Trophoblast cell (in vitro differentiated cells and primary cell): ENCODE measurements at regions not wholly inside any gene's neighbourhood (a gene's known extent, or its start where the extent isn't known, plus 50 kb on each side); places are given as distances from the start of the nearest gene placed in this dataset.

ENCODE experiments used
- DNase-seq, 2 donors: peaks; one replicate each; pipeline ENCODE4 v3.0.0-alpha.2; 2016
- H2AFZ ChIP-seq: 2 replicates; pipeline ENCODE4 v1.6.1; 2013; ENCODE audit warnings: low read length, moderate library complexity, mild to moderate bottlenecking; ENCODE audit not compliant: insufficient read depth, poor library complexity
- H2AK5ac ChIP-seq: 2 replicates; pipeline ENCODE4 v1.6.1; 2013; ENCODE audit warnings: mild to moderate bottlenecking, low read length
- H2BK120ac ChIP-seq: 2 replicates; pipeline ENCODE4 v1.6.1; 2013; ENCODE audit warnings: low read length, mild to moderate bottlenecking, moderate library complexity; ENCODE audit not compliant: insufficient read depth, poor library complexity
- H2BK12ac ChIP-seq: 2 replicates; pipeline ENCODE4 v1.6.1; 2013; ENCODE audit warnings: mild to moderate bottlenecking, low read length, moderate library complexity
- H2BK5ac ChIP-seq: 2 replicates; pipeline ENCODE4 v1.6.1; 2013; ENCODE audit warnings: low read length, low read depth, moderate library complexity, mild to moderate bottlenecking; ENCODE audit not compliant: poor library complexity
- H3K14ac ChIP-seq: 2 replicates; pipeline ENCODE4 v1.6.1; 2013; ENCODE audit warnings: mild to moderate bottlenecking, low read length
- H3K18ac ChIP-seq: 2 replicates; pipeline ENCODE4 v1.6.1; 2013; ENCODE audit warnings: mild to moderate bottlenecking, low read length
- H3K23ac ChIP-seq: 2 replicates; pipeline ENCODE4 v1.6.1; 2013; ENCODE audit warnings: low read length
- H3K27ac ChIP-seq: 2 replicates; pipeline ENCODE4 v1.5.1; 2013; ENCODE audit warnings: low read depth, mild to moderate bottlenecking, inconsistent platforms, low read length, moderate library complexity
- H3K27me3 ChIP-seq: 2 replicates; pipeline ENCODE4 v1.6.1; 2013; ENCODE audit warnings: inconsistent platforms, mild to moderate bottlenecking, low read length, moderate library complexity; ENCODE audit not compliant: insufficient read depth
- H3K36me3 ChIP-seq, 2 experiments: 1 replicate in 1 of 2; 2 replicates in 1 of 2; pipeline ENCODE4 v1.6.1; 2013; ENCODE audit warnings: low read length in 2 of 2, mild to moderate bottlenecking in 2 of 2, moderate library complexity in 1 of 2; ENCODE audit not compliant: insufficient read depth in 2 of 2, control insufficient read depth in 1 of 2
- H3K4ac ChIP-seq: 2 replicates; pipeline ENCODE4 v1.6.1; 2013; ENCODE audit warnings: low read depth, mild to moderate bottlenecking, low read length, moderate library complexity
- H3K4me1 ChIP-seq, 2 experiments: 1 replicate in 1 of 2; 2 replicates in 1 of 2; pipeline ENCODE4 v1.6.1; 2013; ENCODE audit warnings: low read length in 2 of 2, mild to moderate bottlenecking in 2 of 2, moderate library complexity in 1 of 2; ENCODE audit not compliant: insufficient read depth in 2 of 2, control insufficient read depth in 1 of 2
- H3K4me2 ChIP-seq: 2 replicates; pipeline ENCODE4 v1.6.1; 2013; ENCODE audit warnings: inconsistent platforms, mild to moderate bottlenecking, low read length, moderate library complexity
- H3K4me3 ChIP-seq: 2 replicates; pipeline ENCODE4 v1.5.1; 2013; ENCODE audit warnings: mild to moderate bottlenecking, low read depth, low read length, inconsistent platforms
- H3K79me1 ChIP-seq: one replicate; pipeline ENCODE4 v1.6.1; 2013; ENCODE audit warnings: low read length
- H3K79me2 ChIP-seq: 2 replicates; pipeline ENCODE4 v1.6.1; 2013; ENCODE audit warnings: low read length, mild to moderate bottlenecking; ENCODE audit not compliant: control insufficient read depth, insufficient read depth, poor library complexity
- H3K9ac ChIP-seq: 2 replicates; pipeline ENCODE4 v1.6.1; 2013; ENCODE audit warnings: mild to moderate bottlenecking, low read length
- H3K9me3 ChIP-seq: 2 replicates; pipeline ENCODE4 v1.6.1; 2013; ENCODE audit warnings: low read depth, mild to moderate bottlenecking, control low read depth, inconsistent platforms, low read length; ENCODE audit not compliant: insufficient read depth
- H4K12ac ChIP-seq: 2 replicates; pipeline ENCODE4 v1.6.1; 2013; ENCODE audit warnings: low read depth, mild to moderate bottlenecking, low read length, moderate library complexity
- H4K8ac ChIP-seq: 2 replicates; pipeline ENCODE4 v1.6.1; 2013; ENCODE audit warnings: low read depth, mild to moderate bottlenecking, low read length, moderate library complexity
- H4K91ac ChIP-seq: one replicate; pipeline ENCODE4 v1.6.1; 2013; ENCODE audit warnings: low read depth, mild to moderate bottlenecking, low read length, moderate library complexity
- WGBS: extraction: QIAGEN DNeasy Blood & Tissue Kit; methylation state at CpG from one replicate; pipeline ENCODE4 v1.1.7; 2013; ENCODE audit warnings: missing lambda C conversion rate; ENCODE audit not compliant: insufficient read length, insufficient coverage; ENCODE audit errors: extremely low coverage; 5-methylcytosine and 5-hydroxymethylcytosine counted together

DNA sequence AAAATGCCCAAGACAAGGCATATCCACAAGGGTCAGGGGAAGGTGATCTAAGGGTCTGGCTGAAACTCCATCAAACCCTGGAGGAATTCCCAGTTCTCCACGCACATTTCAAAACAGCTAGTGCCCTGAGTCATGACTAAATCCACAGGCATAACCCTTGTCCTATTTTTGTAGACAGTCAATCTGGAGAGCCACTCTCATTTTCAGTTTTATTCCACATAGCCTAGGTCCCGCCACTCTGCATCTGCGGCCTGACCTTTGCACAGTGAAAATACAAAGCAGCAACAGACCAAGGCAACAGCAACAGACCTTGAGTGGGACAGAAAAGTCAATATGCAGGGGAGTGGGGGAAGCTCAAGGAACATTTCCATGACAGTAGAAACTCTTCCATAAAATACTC lies 201.4 kb upstream of the NPVF start:
- H3K27ac ChIP-seq = no peak overlapping the region
- H3K79me1 ChIP-seq = no peaks in the 10 kb centered on the region
- H3K9ac ChIP-seq = no peak overlapping the region
- no peak overlapping the region for H2BK120ac ChIP-seq
- H3K14ac ChIP-seq = no peak overlapping the region
- H2BK12ac ChIP-seq = no peak overlapping the region
- no peak for DNase-seq
- WGBS = no CpG with 5 or more reads among the region's 3 CpGs
- H3K4me3 ChIP-seq = no peak overlapping the region
- no peak overlapping the region for H2AFZ ChIP-seq
- no peaks in the 10 kb centered on the region for H3K9me3 ChIP-seq
- H3K27me3 ChIP-seq = no peaks in the 10 kb centered on the region
- no peak overlapping the region for H4K91ac ChIP-seq
- H3K23ac ChIP-seq = no peak overlapping the region
- no peak overlapping the region for H4K12ac ChIP-seq
- no peak overlapping the region for H3K4ac ChIP-seq
- H3K4me2 ChIP-seq = no peak overlapping the region
- H3K18ac ChIP-seq = no peak overlapping the region
- H2BK5ac ChIP-seq = no peak overlapping the region
- no peaks in the 10 kb centered on the region for H3K36me3 ChIP-seq
- no peaks in the 10 kb centered on the region for H3K79me2 ChIP-seq
- H4K8ac ChIP-seq = no peak overlapping the region
- no peak overlapping the region for H2AK5ac ChIP-seq
- peaks cover 0 to 2% of the 10 kb centered on the region in 2 experiments for H3K4me1 ChIP-seq

DNA sequence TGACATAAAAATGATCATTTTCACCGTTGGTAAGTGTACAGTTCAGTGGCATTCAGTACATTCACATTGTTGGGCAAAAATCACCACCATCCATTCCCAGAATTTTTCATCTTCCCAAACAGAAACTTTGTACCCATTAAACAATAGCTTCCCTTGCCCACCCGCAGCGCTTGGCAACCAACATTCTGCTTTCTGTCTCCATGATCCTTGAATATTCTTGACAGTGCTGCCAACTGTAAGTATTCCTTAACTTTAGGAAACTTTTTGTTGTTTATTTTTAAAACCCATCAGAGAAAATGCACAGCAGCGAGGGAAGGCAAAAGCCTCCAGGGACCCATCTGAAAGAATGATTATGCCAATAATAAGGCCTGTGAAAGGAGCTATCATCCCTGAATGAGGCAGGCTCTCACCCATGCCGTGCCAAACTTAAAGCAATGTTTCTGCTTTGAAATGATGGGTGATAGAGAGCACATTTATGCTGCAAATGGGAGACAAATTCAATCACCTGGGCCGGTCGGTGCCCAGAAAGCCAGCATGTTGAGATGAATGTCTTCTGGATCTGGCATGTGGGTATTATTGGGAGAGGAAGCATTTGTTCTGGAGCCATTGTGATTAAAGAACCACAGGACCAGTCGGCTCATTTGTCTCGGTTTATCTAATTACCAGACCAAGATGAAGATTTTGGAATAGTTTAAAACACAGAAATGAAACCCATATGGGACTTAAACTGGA lies 202.1 kb upstream of the NPVF start:
- H3K9ac ChIP-seq = no peak overlapping the region
- H3K23ac ChIP-seq = no peak overlapping the region
- no peak overlapping the region for H2AFZ ChIP-seq
- no peak overlapping the region for H3K14ac ChIP-seq
- H3K4ac ChIP-seq = no peak overlapping the region
- H3K4me3 ChIP-seq = no peak overlapping the region
- no peak overlapping the region for H3K4me2 ChIP-seq
- H3K4me1 ChIP-seq = peaks cover 0 to 2% of the 10 kb centered on the region in 2 experiments
- no peak overlapping the region for H4K12ac ChIP-seq
- DNase-seq = no peak
- H3K27me3 ChIP-seq = no peaks in the 10 kb centered on the region
- H4K91ac ChIP-seq = no peak overlapping the region
- no peaks in the 10 kb centered on the region for H3K36me3 ChIP-seq
- H2BK5ac ChIP-seq = no peak overlapping the region
- no peak overlapping the region for H3K27ac ChIP-seq
- no peaks in the 10 kb centered on the region for H3K79me2 ChIP-seq
- no peak overlapping the region for H2BK120ac ChIP-seq
- H3K9me3 ChIP-seq = no peaks in the 10 kb centered on the region
- WGBS = no CpG with 5 or more reads among the region's 9 CpGs
- H2AK5ac ChIP-seq = no peak overlapping the region
- H3K79me1 ChIP-seq = no peaks in the 10 kb centered on the region
- H2BK12ac ChIP-seq = no peak overlapping the region
- H4K8ac ChIP-seq = no peak overlapping the region
- no peak overlapping the region for H3K18ac ChIP-seq

DNA sequence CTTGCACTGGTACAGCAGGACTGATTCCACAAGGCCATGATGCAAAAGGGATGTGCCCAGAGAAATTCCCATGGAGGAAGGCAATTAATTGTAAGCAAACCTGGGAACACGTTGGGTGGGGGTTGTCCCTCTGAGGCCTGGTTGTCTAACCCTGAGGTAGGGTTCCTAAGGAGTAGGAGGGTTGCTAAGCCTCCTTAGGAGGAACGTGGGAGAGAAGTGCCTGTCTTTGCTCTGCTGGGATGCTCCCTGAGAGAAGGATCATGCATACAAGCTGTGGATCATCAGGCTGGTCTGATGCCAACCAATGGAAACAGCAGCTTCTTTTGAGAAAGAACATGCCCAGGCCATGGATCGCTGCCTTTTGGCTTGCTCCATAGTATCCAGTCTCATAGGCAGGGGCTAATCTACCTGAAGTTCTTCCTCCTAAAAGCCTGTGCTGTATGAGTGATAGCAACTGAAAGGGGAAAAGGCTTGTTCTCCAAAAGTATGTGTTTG lies 203.7 kb upstream of the NPVF start:
- Histone ChIP-seq H3K4me3 (no peak overlapping the region), H3K36me3 (no peaks in the 10 kb centered on the region), H3K27me3 (no peaks in the 10 kb centered on the region), H3K79me1 (no peaks in the 10 kb centered on the region), H4K8ac (no peak overlapping the region), H3K14ac (no peak overlapping the region), H4K12ac (no peak overlapping the region), H3K79me2 (no peaks in the 10 kb centered on the region), H2BK120ac (no peak overlapping the region), H2AK5ac (no peak overlapping the region), H3K9ac (no peak overlapping the region), H3K4me2 (no peak overlapping the region), H3K18ac (no peak overlapping the region), H2BK12ac (no peak overlapping the region), H3K4me1 (peaks cover 0 to 2% of the 10 kb centered on the region in 2 experiments), H2BK5ac (no peak overlapping the region), H4K91ac (no peak overlapping the region), H3K4ac (no peak overlapping the region), H3K9me3 (no peaks in the 10 kb centered on the region), H2AFZ (no peak overlapping the region), H3K27ac (no peak overlapping the region), H3K23ac (no peak overlapping the region)
- no peak for DNase-seq
- WGBS = no CpG with 5 or more reads among the region's 3 CpGs

DNA sequence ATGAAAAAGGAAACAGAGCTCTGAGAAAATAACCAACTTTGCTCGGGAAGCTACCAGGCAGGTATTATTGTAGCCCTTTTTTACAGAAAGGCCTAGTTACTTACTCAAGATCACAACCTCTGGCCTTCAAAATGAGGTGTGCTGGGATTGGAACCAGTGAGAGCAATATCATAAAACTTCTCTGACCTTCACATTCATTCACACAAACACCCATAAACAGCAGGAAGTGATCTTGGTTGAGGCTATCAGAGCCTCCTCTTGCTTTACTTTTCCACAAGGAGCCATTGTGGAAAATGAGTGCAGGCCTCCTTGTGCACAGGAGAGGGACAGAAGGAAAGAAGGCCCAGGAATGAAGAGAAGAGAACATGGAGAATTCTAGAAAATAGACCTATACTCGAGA lies 204.5 kb upstream of the NPVF start:
- Histone ChIP-seq H3K4me3 (no peak overlapping the region), H3K14ac (no peak overlapping the region), H3K4ac (no peak overlapping the region), H3K9me3 (no peaks in the 10 kb centered on the region), H2BK120ac (no peak overlapping the region), H4K8ac (no peak overlapping the region), H4K12ac (no peak overlapping the region), H3K36me3 (no peaks in the 10 kb centered on the region), H3K4me2 (no peak overlapping the region), H2AFZ (no peak overlapping the region), H3K23ac (no peak overlapping the region), H2BK5ac (no peak overlapping the region), H2BK12ac (no peak overlapping the region), H2AK5ac (no peak overlapping the region), H4K91ac (no peak overlapping the region), H3K79me1 (no peaks in the 10 kb centered on the region), H3K27ac (no peak overlapping the region), H3K27me3 (no peaks in the 10 kb centered on the region), H3K79me2 (no peaks in the 10 kb centered on the region), H3K18ac (no peak overlapping the region), H3K9ac (no peak overlapping the region), H3K4me1 (peaks cover 0 to 2% of the 10 kb centered on the region in 2 experiments)
- no CpG with 5 or more reads among the region's 2 CpGs for WGBS
- no peak for DNase-seq
